ENCODE measurements at regions not wholly inside any gene's neighbourhood (a gene's known extent, or its start where the extent isn't known, plus 50 kb on each side); places are given as distances from the start of the nearest gene placed in this dataset.

DNA sequence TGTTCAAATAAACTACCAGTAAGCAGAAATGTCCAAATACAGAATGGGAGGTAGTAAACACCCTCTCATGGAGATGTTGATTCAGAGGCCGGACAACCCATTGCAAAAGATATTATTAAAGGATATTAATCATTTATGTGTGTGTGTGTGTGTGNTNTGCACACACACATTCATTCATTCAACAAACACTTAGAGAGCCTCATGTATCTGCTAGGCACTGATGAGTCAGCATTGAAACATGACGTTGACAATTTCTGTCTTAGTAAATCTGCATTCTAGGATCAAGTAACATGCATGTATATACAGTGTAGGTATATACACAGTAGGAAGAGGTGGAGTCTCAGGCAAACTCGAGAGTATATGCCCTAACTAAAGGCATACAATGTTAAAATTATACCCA, 187.0 kb downstream of the ZNF365 start:
- H3F3A ChIP-seq (ENCODE audit: insufficient read depth, low read length), result no peaks in the 10 kb centered on the region
- no peak overlapping the region for H3K4me2 ChIP-seq (ENCODE audit: low read depth, low read length)
- TF ChIP-seq, protein P1, sequence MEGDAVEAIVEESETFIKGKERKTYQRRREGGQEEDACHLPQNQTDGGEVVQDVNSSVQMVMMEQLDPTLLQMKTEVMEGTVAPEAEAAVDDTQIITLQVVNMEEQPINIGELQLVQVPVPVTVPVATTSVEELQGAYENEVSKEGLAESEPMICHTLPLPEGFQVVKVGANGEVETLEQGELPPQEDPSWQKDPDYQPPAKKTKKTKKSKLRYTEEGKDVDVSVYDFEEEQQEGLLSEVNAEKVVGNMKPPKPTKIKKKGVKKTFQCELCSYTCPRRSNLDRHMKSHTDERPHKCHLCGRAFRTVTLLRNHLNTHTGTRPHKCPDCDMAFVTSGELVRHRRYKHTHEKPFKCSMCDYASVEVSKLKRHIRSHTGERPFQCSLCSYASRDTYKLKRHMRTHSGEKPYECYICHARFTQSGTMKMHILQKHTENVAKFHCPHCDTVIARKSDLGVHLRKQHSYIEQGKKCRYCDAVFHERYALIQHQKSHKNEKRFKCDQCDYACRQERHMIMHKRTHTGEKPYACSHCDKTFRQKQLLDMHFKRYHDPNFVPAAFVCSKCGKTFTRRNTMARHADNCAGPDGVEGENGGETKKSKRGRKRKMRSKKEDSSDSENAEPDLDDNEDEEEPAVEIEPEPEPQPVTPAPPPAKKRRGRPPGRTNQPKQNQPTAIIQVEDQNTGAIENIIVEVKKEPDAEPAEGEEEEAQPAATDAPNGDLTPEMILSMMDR (IDR thresholded peaks at IDR 0.05; ENCODE audit: low read length), result no peak
- TF ChIP-seq EZH2phosphoT487 (IDR thresholded peaks at IDR 0.05; ENCODE audit: low read length), result no peak
- TF ChIP-seq EZH2 (optimal IDR thresholded peaks at IDR 0.05; ENCODE audit: low read depth, low read length), result no peak
- no peaks in the 10 kb centered on the region for H3K36me3 ChIP-seq (replicated peaks; ENCODE audit: insufficient read depth, low read length)
- no peak overlapping the region for H3K9ac ChIP-seq (ENCODE audit: low read length)
- H3K27me3 ChIP-seq (replicated peaks; ENCODE audit: insufficient read depth, low read length), result no peaks in the 10 kb centered on the region
- H3K9me2 ChIP-seq (replicated peaks; ENCODE audit: insufficient read depth, low read length), result no peaks in the 10 kb centered on the region
- DNase-seq, result no peak
- no peak overlapping the region for H3K4me3 ChIP-seq (ENCODE audit: low read length)
- H3K9me3 ChIP-seq (replicated peaks; ENCODE audit: insufficient read depth, low read length), result no peaks in the 10 kb centered on the region
- no peaks in the 10 kb centered on the region for H3K79me2 ChIP-seq (ENCODE audit: low read length)
- H3K27ac ChIP-seq (ENCODE audit: low read length), result no peak overlapping the region
- no peaks in the 10 kb centered on the region for H3K4me1 ChIP-seq (ENCODE audit: low read length)
- no peaks in the 10 kb centered on the region for H4K20me1 ChIP-seq (ENCODE audit: insufficient read depth, low read length)
- H2AFZ ChIP-seq (ENCODE audit: low read length), result no peak overlapping the region

DNA sequence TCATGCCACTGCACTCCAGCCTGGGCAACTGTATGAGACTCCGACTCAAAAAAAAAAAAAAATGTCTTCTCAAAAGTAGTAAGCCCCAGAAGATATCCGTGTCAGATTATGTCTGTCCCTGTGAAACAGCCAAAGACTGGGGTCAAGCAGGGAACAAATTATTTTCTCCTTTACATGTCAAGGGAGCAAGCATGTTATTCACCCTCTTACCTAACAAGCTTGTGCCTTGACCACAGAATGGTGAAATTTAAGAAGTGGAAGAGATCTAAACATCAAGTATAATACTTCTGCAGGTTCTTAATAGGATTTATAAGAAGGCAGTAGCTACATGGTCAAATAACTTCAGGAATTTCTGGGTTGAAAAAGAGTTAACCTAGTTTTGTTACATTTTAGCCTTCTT, 187.9 kb downstream of the ZNF365 start:
- H3K9me2 ChIP-seq (replicated peaks; ENCODE audit: insufficient read depth, low read length), result no peaks in the 10 kb centered on the region
- H3K4me3 ChIP-seq (ENCODE audit: low read length), result no peak overlapping the region
- H2AFZ ChIP-seq (ENCODE audit: low read length), result no peak overlapping the region
- TF ChIP-seq, protein P1 (IDR thresholded peaks at IDR 0.05; ENCODE audit: low read length), result no peak
- no peak for TF ChIP-seq EZH2 (optimal IDR thresholded peaks at IDR 0.05; ENCODE audit: low read depth, low read length)
- no peaks in the 10 kb centered on the region for H3K9me3 ChIP-seq (replicated peaks; ENCODE audit: insufficient read depth, low read length)
- DNase-seq, result no peak
- H3K79me2 ChIP-seq (ENCODE audit: low read length), result no peaks in the 10 kb centered on the region
- H4K20me1 ChIP-seq (ENCODE audit: insufficient read depth, low read length), result no peaks in the 10 kb centered on the region
- no peaks in the 10 kb centered on the region for H3K36me3 ChIP-seq (replicated peaks; ENCODE audit: insufficient read depth, low read length)
- no peak overlapping the region for H3K27ac ChIP-seq (ENCODE audit: low read length)
- H3K4me2 ChIP-seq (ENCODE audit: low read depth, low read length), result no peak overlapping the region
- H3F3A ChIP-seq (ENCODE audit: insufficient read depth, low read length), result no peaks in the 10 kb centered on the region
- no peak overlapping the region for H3K9ac ChIP-seq (ENCODE audit: low read length)
- H3K4me1 ChIP-seq (ENCODE audit: low read length), result no peaks in the 10 kb centered on the region
- H3K27me3 ChIP-seq (replicated peaks; ENCODE audit: insufficient read depth, low read length), result no peaks in the 10 kb centered on the region

DNA sequence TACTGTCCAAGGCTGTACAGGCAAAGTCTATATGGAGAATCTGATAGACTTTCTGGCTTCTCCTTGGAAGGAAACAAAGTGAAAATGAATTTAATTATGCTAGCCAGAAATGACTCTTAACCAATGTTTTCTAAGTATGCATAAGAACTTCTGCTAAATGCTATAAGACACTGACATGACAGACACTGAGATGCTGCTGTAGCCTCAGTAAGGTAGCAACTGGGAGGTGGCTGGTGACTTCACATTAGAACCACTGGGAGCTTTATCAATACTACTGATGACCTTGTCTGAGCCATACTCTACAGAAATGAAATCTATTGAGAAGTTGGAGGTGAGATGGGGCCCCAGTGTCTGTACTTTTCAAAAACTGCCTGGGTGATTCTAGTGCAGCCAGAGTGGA, 188.6 kb downstream of the ZNF365 start:
- Histone ChIP-seq H3K4me1 (ENCODE audit: low read length) (no peaks in the 10 kb centered on the region), H3K27ac (ENCODE audit: low read length) (no peak overlapping the region)
- TF ChIP-seq EZH2phosphoT487 (IDR thresholded peaks at IDR 0.05; ENCODE audit: low read length) (no peak), EZH2 (optimal IDR thresholded peaks at IDR 0.05; ENCODE audit: low read depth, low read length) (no peak)
- TF ChIP-seq, protein P1 (IDR thresholded peaks at IDR 0.05; ENCODE audit: low read length), result no peak

More for the DNA sequence above, 188.6 kb downstream of the ZNF365 start:
- H4K20me1 ChIP-seq (ENCODE audit: insufficient read depth, low read length), result no peaks in the 10 kb centered on the region
- no peak for DNase-seq
- H3K9me2 ChIP-seq (replicated peaks; ENCODE audit: insufficient read depth, low read length), result no peaks in the 10 kb centered on the region
- no peaks in the 10 kb centered on the region for H3K27me3 ChIP-seq (replicated peaks; ENCODE audit: insufficient read depth, low read length)
- no peaks in the 10 kb centered on the region for H3K79me2 ChIP-seq (ENCODE audit: low read length)
- no peak overlapping the region for H3K4me3 ChIP-seq (ENCODE audit: low read length)
- no peak overlapping the region for H3K9ac ChIP-seq (ENCODE audit: low read length)
- H3K9me3 ChIP-seq (replicated peaks; ENCODE audit: insufficient read depth, low read length), result no peaks in the 10 kb centered on the region
- H3K36me3 ChIP-seq (replicated peaks; ENCODE audit: insufficient read depth, low read length), result no peaks in the 10 kb centered on the region
- H3F3A ChIP-seq (ENCODE audit: insufficient read depth, low read length), result no peaks in the 10 kb centered on the region
- H3K4me2 ChIP-seq (ENCODE audit: low read depth, low read length), result no peak overlapping the region
- H2AFZ ChIP-seq (ENCODE audit: low read length), result no peak overlapping the region

All from MM.1S (cell line).